ENCODE measurements at regions not wholly inside any gene's neighbourhood (a gene's known extent, or its start where the extent isn't known, plus 50 kb on each side); places are given as distances from the start of the nearest gene placed in this dataset.
"Not testable (repeated sequence)": the region's sequence is repeated elsewhere in the genome, so short reads cannot be mapped to it uniquely, and the experiment has no call there.

- DNase-seq: no peak
Measured at GRCh38 chr5:18491349-18491748, 857.1 kb downstream of the TAF11L14 start.

GRCh38 chr5:18495157-18495556 is 860.9 kb downstream of the TAF11L14 start:
- DNase-seq: no peak

GRCh38 chr5:18496041-18496440 is 861.8 kb downstream of the TAF11L14 start:
- DNase-seq: no peak

- DNase-seq: no peak
Measured at GRCh38 chr5:18497089-18497488, 862.8 kb downstream of the TAF11L14 start.

GRCh38 chr5:18503797-18504328 is 869.6 kb downstream of the TAF11L14 start:
- DNase-seq: no peak

GRCh38 chr5:18507114-18507513 is 872.9 kb downstream of the TAF11L14 start:
- no peak for DNase-seq

GRCh38 chr5:18517641-18518380 is 883.6 kb downstream of the TAF11L14 start:
- no peak for DNase-seq

GRCh38 chr5:18523380-18523779 is 889.1 kb downstream of the TAF11L14 start:
- DNase-seq: no peak

- DNase-seq: no peak
Measured at GRCh38 chr5:18526792-18527405, 892.6 kb downstream of the TAF11L14 start.

GRCh38 chr5:18533137-18533536 is 898.9 kb downstream of the TAF11L14 start:
- DNase-seq: no peak

GRCh38 chr5:18534119-18534518 is 899.9 kb downstream of the TAF11L14 start:
- DNase-seq: no peak

GRCh38 chr5:18535753-18536152 is 901.5 kb downstream of the TAF11L14 start:
- DNase-seq: not testable (repeated sequence)

GRCh38 chr5:18544421-18544820 is 910.2 kb downstream of the TAF11L14 start:
- no peak for DNase-seq

GRCh38 chr5:18546591-18546990 is 912.3 kb downstream of the TAF11L14 start:
- no peak for DNase-seq

- DNase-seq: no peak
Measured at GRCh38 chr5:18551716-18552115, 917.5 kb downstream of the TAF11L14 start.

GRCh38 chr5:18553269-18553668 is 919.0 kb downstream of the TAF11L14 start:
- DNase-seq: no peak

GRCh38 chr5:18560602-18561001 is 926.3 kb downstream of the TAF11L14 start:
- DNase-seq: no peak

GRCh38 chr5:18563853-18564252 is 929.6 kb downstream of the TAF11L14 start:
- DNase-seq: no peak

GRCh38 chr5:18566671-18567070 is 932.4 kb downstream of the TAF11L14 start:
- no peak for DNase-seq

- DNase-seq: no peak
Measured at GRCh38 chr5:18576586-18576985, 942.3 kb downstream of the TAF11L14 start.

- no peak for DNase-seq
Measured at GRCh38 chr5:18601185-18601584, 966.9 kb downstream of the TAF11L14 start.

GRCh38 chr5:18602402-18602801 is 968.1 kb downstream of the TAF11L14 start:
- no peak for DNase-seq

GRCh38 chr5:18605186-18605585 is 970.9 kb downstream of the TAF11L14 start:
- DNase-seq: no peak

GRCh38 chr5:18607570-18607969 is 973.3 kb downstream of the TAF11L14 start:
- no peak for DNase-seq

Measured in activated CD4-positive, CD25-positive, alpha-beta regulatory T cell (primary cell).